Neural progenitor cell (in vitro differentiated cells): ENCODE measurements at regions not wholly inside any gene's neighbourhood (a gene's known extent, or its start where the extent isn't known, plus 50 kb on each side); places are given as distances from the start of the nearest gene placed in this dataset.

Experiments used
- DNase-seq: peaks from one replicate; pipeline ENCODE4 v3.0.0-alpha.2; 2016; ENCODE audit warnings: low spot score
- H2AFZ ChIP-seq: fragments of 200-600 bp; sonication (generic); replicated peaks from 2 replicates; pipeline ENCODE4 v1.6.1; 2016; ENCODE audit warnings: antibody characterized with exemption
- H3F3A ChIP-seq: fragments of 200-600 bp; sonication (generic); 2 replicates; pipeline ENCODE4 v1.6.1; 2016; ENCODE audit warnings: antibody characterized with exemption, low read depth
- H3K27ac ChIP-seq: fragments of 200-600 bp; sonication (generic); 2 replicates; pipeline ENCODE4 v1.5.1; 2016; ENCODE audit warnings: mild to moderate bottlenecking
- H3K27me3 ChIP-seq: fragments of 200-600 bp; sonication (generic); 2 replicates; pipeline ENCODE4 v1.6.1; 2016; ENCODE audit warnings: mild to moderate bottlenecking, moderate library complexity
- H3K36me3 ChIP-seq: fragments of 200-600 bp; sonication (generic); 2 replicates; pipeline ENCODE4 v1.5.1; 2016
- H3K4me1 ChIP-seq: fragments of 200-600 bp; sonication (generic); 2 replicates; pipeline ENCODE4 v1.6.1; 2016; ENCODE audit warnings: mixed run types
- H3K4me2 ChIP-seq: fragments of 200-600 bp; sonication (generic); 2 replicates; pipeline ENCODE4 v1.6.1; 2016
- H3K4me3 ChIP-seq: fragments of 200-600 bp; sonication (generic); 2 replicates; pipeline ENCODE4 v1.5.1; 2016
- H3K79me2 ChIP-seq: fragments of 200-600 bp; sonication (generic); 2 replicates; pipeline ENCODE4 v1.6.1; 2016; ENCODE audit warnings: low read depth
- H3K9ac ChIP-seq: fragments of 200-600 bp; sonication (generic); 2 replicates; pipeline ENCODE4 v1.6.1; 2016
- H3K9me3 ChIP-seq: fragments of 200-600 bp; sonication (generic); 2 replicates; pipeline ENCODE4 v1.5.1; 2016; ENCODE audit warnings: low read depth
- H4K20me1 ChIP-seq: fragments of 200-600 bp; sonication (generic); 2 replicates; pipeline ENCODE4 v1.6.1; 2016; ENCODE audit warnings: low read depth
- H3K27ac Mint-ChIP-seq: 3 replicates; pipeline ENCODE4 v1.8.0; 2021; ENCODE audit warnings: mixed read lengths
- H3K27me3 Mint-ChIP-seq: 2 replicates; pipeline ENCODE4 v1.8.0; 2022; ENCODE audit warnings: low read depth, mild to moderate bottlenecking, inconsistent platforms, moderate library complexity, mixed read lengths; ENCODE audit not compliant: insufficient read depth
- H3K36me3 Mint-ChIP-seq: 3 replicates; pipeline ENCODE4 v1.8.0; 2021; ENCODE audit warnings: mixed read lengths
- H3K4me1 Mint-ChIP-seq: 3 replicates; pipeline ENCODE4 v1.8.0; 2021; ENCODE audit warnings: mixed read lengths
- H3K4me3 Mint-ChIP-seq: 3 replicates; pipeline ENCODE4 v1.8.0; 2021; ENCODE audit warnings: mild to moderate bottlenecking, moderate library complexity, mixed read lengths
- H3K9me3 Mint-ChIP-seq: 3 replicates; pipeline ENCODE4 v1.8.0; 2020; ENCODE audit warnings: mixed read lengths
- EZH2 ChIP-seq: fragments of 200-600 bp; sonication (generic); IDR thresholded peaks from 2 replicates; pipeline ENCODE4 v1.6.1; 2017; ENCODE audit warnings: antibody characterized with exemption, mild to moderate bottlenecking, moderate library complexity
- EZH2phosphoT487 ChIP-seq: fragments of 200-600 bp; sonication (generic); IDR thresholded peaks from 2 replicates; pipeline ENCODE4 v1.6.1; 2017; ENCODE audit warnings: antibody characterized with exemption
- TF ChIP-seq, protein P1 (sequence below): fragments of 200-600 bp; sonication (generic); IDR thresholded peaks from 2 replicates; pipeline ENCODE4 v1.5.1; 2017; ENCODE audit warnings: antibody characterized with exemption, mild to moderate bottlenecking

DNA sequence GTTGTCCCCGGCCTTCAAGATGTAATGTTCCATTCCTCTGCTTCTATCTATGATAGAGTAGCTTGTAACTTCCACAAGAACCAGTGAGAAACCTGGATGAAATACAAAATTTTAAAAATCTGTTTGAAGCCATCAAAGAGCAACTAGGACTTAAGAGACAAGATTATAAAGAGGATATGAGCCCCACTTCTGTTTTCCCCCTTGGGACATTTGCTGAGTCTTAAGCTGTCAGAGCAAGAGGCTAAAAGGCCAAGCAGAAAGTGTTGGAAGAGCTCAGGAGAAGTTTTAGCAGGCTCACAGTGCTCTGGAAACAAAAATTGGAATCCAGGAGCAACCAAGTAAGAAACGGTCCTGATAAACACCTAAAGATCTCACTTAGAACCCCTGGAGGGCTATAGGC, 76.1 kb downstream of the ADRB2 start:
- H3K9me3 Mint-ChIP-seq = no peaks in the 10 kb centered on the region
- Histone ChIP-seq H4K20me1 (no peaks in the 10 kb centered on the region), H3K27ac (no peak overlapping the region), H3F3A (no peaks in the 10 kb centered on the region), H3K4me2 (no peak overlapping the region), H2AFZ (no peak overlapping the region), H3K4me1 (no peaks in the 10 kb centered on the region), H3K4me3 (no peak overlapping the region), H3K9ac (no peak overlapping the region), H3K27me3 (no peaks in the 10 kb centered on the region), H3K36me3 (no peaks in the 10 kb centered on the region), H3K79me2 (no peaks in the 10 kb centered on the region), H3K9me3 (no peaks in the 10 kb centered on the region)
- TF ChIP-seq, protein P1, sequence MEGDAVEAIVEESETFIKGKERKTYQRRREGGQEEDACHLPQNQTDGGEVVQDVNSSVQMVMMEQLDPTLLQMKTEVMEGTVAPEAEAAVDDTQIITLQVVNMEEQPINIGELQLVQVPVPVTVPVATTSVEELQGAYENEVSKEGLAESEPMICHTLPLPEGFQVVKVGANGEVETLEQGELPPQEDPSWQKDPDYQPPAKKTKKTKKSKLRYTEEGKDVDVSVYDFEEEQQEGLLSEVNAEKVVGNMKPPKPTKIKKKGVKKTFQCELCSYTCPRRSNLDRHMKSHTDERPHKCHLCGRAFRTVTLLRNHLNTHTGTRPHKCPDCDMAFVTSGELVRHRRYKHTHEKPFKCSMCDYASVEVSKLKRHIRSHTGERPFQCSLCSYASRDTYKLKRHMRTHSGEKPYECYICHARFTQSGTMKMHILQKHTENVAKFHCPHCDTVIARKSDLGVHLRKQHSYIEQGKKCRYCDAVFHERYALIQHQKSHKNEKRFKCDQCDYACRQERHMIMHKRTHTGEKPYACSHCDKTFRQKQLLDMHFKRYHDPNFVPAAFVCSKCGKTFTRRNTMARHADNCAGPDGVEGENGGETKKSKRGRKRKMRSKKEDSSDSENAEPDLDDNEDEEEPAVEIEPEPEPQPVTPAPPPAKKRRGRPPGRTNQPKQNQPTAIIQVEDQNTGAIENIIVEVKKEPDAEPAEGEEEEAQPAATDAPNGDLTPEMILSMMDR = no peak
- no peak for TF ChIP-seq EZH2phosphoT487
- no peak for TF ChIP-seq EZH2
- H3K36me3 Mint-ChIP-seq = no peaks in the 10 kb centered on the region
- no peaks in the 10 kb centered on the region for H3K4me1 Mint-ChIP-seq
- H3K4me3 Mint-ChIP-seq = no peak overlapping the region
- DNase-seq = no peak
- H3K27me3 Mint-ChIP-seq = peaks cover 2% of the 10 kb centered on the region
- H3K27ac Mint-ChIP-seq = no peak overlapping the region

DNA sequence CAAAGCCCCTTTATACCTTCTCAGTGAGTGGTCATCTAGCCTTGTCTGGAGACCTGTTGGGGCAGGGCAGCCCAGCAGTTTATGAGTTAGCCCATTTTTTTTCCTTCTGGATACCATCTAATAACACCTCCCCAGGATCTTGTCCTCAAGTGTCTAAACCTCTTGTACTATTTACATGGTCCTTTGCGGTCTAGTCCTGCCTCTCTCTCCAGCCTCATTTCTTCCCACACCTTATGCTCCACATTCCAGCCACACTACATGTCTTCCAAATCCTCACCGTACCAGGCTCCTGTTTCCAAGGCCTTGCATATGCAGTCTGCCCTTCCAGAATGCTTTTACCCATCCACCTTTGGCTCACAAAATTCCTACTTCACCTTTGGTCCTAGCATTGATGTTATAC, 77.2 kb downstream of the ADRB2 start:
- no peak for TF ChIP-seq EZH2phosphoT487
- TF ChIP-seq, protein P1 = no peak
- no peaks in the 10 kb centered on the region for H3K79me2 ChIP-seq
- Mint-ChIP-seq H3K27ac (no peak overlapping the region), H3K9me3 (no peaks in the 10 kb centered on the region), H3K36me3 (no peaks in the 10 kb centered on the region), H3K4me3 (no peak overlapping the region), H3K4me1 (no peaks in the 10 kb centered on the region), H3K27me3 (peaks cover 2% of the 10 kb centered on the region)
- no peaks in the 10 kb centered on the region for H3F3A ChIP-seq
- H3K4me2 ChIP-seq = no peak overlapping the region
- H3K9ac ChIP-seq = no peak overlapping the region
- H4K20me1 ChIP-seq = no peaks in the 10 kb centered on the region
- DNase-seq = no peak
- no peak overlapping the region for H2AFZ ChIP-seq
- no peaks in the 10 kb centered on the region for H3K27me3 ChIP-seq
- no peaks in the 10 kb centered on the region for H3K36me3 ChIP-seq
- no peak overlapping the region for H3K27ac ChIP-seq
- no peaks in the 10 kb centered on the region for H3K4me1 ChIP-seq
- no peak overlapping the region for H3K4me3 ChIP-seq
- H3K9me3 ChIP-seq = no peaks in the 10 kb centered on the region

DNA sequence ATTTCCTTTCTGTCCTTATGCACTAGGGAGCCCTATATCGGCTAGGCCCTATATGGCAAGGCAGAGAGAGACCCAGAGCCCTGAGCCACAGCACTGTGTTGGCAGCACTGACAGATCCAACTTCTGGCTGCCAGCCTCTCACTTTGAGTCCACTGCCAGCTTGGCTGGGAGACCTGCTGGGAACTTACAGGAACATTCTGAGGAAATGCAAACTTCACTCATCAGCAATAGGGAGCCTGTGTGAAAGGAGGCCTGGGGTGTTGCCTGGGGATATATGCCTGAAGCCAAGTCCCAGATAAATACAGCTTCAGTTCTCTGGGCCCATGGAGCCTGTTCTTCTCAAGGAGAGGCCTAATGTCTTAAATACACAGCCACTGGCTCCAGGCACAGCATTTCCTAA, 78.0 kb downstream of the ADRB2 start:
- DNase-seq = no peak

More for the DNA sequence above, 78.0 kb downstream of the ADRB2 start:
- no peaks in the 10 kb centered on the region for H3K36me3 Mint-ChIP-seq
- H3K9me3 Mint-ChIP-seq = no peaks in the 10 kb centered on the region
- Histone ChIP-seq H3K27me3 (no peaks in the 10 kb centered on the region), H2AFZ (no peak overlapping the region), H3K9ac (no peak overlapping the region), H3K9me3 (no peaks in the 10 kb centered on the region), H3K4me3 (no peak overlapping the region), H3K4me2 (no peak overlapping the region), H3K4me1 (no peaks in the 10 kb centered on the region), H3F3A (no peaks in the 10 kb centered on the region), H3K36me3 (no peaks in the 10 kb centered on the region), H3K79me2 (no peaks in the 10 kb centered on the region), H3K27ac (no peak overlapping the region), H4K20me1 (no peaks in the 10 kb centered on the region)
- no peaks in the 10 kb centered on the region for H3K4me1 Mint-ChIP-seq
- no peak overlapping the region for H3K27ac Mint-ChIP-seq
- peaks cover 2% of the 10 kb centered on the region for H3K27me3 Mint-ChIP-seq
- no peak overlapping the region for H3K4me3 Mint-ChIP-seq
- TF ChIP-seq EZH2phosphoT487 (no peak), EZH2 (no peak)
- TF ChIP-seq, protein P1 = no peak
